ENCODE measurements at regions not wholly inside any gene's neighbourhood (a gene's known extent, or its start where the extent isn't known, plus 50 kb on each side); places are given as distances from the start of the nearest gene placed in this dataset.
"Not testable (repeated sequence)": the region's sequence is repeated elsewhere in the genome, so short reads cannot be mapped to it uniquely, and the experiment has no call there.

- not testable (repeated sequence) for DNase-seq (ENCODE audit: low spot score)
These were observed 51.6 kb upstream of the MAP4K4 start for GRCh38 chr2:101645886-101646285.

DNA sequence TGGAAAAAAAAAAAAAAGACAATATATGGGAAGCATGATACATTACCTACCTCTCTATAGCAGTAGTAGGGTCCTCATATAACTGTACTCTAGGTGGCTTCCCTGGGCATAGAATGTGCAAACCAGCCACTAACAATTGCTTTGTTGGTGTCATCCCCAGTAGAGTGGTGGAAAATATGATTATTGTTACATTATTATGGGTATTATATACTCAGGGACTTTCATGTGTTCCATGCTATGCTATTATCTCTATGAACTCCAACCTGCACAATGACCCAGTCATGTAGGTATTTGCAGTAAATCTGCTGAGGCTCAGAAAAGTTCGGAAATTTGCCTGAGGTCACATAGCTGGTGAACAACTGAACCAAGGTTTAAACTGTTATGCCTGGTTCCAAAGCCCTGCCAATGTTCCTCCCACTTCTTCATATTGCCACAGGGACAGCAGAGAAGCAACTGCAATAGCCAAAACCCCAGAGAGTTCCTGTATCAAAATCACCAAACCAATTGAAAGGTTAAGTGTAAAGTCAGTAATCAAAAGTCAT, 52.6 kb upstream of the MAP4K4 start:
- DNase-seq (ENCODE audit: low spot score), result no peak

GRCh38 chr2:101643004-101643524, 54.4 kb upstream of the MAP4K4 start:
- DNase-seq (ENCODE audit: low spot score), result no peak

DNA sequence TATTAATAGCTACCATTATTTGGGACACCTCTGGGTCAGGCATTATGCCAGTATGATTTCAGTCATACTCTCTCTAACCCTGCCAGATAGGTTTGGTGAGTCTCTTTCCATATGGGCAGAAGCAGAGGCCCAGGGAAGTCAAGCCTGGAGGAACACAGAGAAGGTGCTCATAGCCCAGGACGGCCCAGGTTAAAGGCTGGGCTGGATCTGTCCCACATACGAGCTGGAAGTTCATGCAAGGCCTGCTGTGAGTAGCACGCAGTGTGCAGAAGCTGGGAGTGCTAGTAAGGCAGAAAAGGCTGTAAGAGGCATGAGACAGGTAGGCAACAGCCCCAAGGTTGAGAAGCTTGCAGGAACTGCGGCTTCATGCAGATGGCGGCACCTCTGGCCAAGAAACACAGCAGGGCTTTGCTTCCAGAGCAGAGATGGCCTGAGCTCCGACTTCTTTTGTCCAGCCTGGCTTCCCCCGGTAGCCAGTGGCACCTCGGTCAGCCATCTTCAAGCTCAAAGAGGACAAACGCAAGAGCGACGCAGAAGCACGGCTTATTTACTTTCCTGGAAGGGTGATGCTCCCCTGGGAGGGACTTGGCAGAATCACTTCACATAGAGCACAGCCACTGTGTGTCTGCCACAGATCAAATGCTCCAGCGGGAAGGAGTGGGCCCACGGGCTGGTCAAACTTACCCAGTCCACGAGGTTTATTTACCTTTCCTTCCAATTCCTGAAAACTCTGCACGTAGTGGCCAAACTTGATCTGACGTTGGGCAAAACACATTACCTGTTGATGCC, 58.5 kb upstream of the MAP4K4 start:
- no peak for DNase-seq (ENCODE audit: low spot score)

DNA sequence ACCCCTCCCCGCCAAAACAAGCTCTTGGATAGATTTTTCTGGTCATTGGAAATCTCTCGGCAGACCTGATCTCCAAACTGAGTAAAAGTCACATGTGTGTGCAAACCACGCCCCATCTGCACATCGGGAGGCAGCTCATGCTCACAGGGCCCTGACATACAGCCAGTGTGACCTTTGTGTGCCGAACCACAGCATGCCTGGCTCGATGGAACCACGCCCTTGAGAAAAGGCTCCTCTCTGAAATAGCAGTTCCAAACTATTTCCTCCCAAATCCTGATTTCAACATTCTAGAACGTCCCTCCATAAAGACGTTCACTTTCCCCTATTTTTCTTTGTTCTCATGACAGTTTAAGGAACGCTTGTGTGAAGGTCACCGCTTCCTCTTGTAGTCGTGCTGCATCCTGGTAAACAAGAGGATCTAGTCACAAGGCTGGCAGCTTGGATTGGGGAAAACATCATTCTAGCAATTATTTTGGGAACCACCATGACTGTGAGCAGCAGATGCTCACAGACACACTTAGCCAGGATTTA, 59.3 kb upstream of the MAP4K4 start:
- no peak for DNase-seq (ENCODE audit: low spot score)

- DNase-seq (ENCODE audit: low spot score), result no peak
These were observed 67.1 kb upstream of the MAP4K4 start for GRCh38 chr2:101630224-101630949.

DNA sequence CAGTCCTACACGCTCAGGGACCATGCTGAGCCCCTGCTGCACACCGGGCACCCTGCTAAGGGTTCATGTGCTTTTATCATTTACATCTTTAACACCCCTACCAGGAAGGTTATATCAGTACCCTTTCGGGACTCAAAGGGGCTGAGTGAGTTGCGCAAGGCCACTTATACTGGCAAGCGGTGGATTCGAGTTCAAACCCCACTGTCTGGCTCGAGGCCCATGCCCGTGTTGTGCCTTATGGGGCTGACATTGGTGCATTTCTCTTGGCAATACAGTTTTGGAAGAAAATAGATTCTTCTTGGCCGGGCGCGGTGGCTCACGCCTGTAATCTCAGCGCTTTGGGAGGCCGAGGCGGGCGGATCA, 69.5 kb upstream of the MAP4K4 start:
- DNase-seq (ENCODE audit: low spot score), result no peak

DNA sequence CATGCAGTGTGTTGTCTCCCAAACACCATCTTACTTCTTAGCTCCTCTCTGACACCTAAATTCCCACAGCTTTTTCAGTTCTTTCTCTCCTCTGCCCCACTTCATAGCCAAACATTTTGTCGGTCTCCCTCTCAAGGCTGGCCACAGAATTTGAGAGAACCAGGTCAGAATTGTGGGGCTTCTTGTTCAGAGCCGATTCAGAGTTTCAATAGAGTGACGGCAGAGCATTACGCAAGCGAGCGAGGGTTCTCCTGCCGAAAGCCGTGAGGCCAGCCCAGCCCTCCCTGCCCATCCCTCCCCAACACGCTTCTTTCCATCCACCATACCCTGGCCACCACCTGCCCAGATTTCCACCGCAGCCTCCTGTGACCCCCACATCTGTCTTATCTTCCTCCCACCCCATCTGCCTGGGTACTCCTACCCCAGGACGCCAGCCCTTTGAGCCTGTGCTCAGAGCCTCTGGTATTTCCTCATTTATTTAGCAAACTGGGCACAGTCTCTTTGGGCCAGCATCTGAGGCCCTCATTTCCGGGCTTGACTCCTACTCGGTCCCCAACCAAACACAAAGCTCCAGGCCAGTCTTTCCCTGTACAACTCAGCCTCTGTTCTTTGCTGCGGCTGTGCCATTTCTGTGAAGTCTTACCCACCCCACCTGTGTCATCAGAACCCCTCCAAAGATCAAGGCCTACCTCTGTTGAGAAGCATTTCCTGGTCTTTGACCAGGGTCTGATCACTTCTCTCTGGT, 70.0 kb upstream of the MAP4K4 start:
- no peak for DNase-seq (ENCODE audit: low spot score)

GRCh38 chr2:101625814-101626213, 71.7 kb upstream of the MAP4K4 start:
- not testable (repeated sequence) for DNase-seq (ENCODE audit: low spot score)

GRCh38 chr2:101625387-101625786, 72.1 kb upstream of the MAP4K4 start:
- no peak for DNase-seq (ENCODE audit: low spot score)

DNA sequence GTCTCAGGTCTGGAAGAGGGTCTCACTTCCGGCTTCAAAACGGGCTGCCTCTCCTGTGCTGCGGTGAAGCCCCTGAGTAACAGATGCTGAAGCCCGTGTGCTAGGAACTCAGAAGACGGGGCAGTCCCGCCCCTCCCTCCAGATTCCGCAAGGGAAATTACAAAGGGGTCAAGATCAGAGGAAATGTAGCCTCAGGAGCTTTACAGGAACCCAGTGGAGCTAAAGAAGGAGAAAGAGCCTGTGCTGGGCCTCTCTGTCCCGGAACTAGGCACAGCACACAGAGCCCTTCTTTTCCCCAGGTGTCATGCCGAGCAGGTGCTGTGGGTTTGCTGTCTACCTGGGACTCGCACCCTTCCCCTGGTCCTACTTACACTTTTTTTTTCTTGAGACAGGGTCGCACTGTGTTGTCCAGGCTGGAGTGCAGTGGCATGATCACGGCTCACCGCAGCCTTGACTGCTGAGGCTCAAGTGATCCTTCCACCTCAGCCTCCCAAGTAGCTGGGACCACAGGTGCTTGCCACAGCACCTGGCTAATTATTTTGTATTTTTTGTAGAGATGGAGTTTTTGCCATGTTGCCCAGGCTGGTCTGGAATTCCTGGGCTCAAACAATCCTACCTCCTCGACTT, 72.7 kb upstream of the MAP4K4 start:
- DNase-seq (ENCODE audit: low spot score), result no peak

DNA sequence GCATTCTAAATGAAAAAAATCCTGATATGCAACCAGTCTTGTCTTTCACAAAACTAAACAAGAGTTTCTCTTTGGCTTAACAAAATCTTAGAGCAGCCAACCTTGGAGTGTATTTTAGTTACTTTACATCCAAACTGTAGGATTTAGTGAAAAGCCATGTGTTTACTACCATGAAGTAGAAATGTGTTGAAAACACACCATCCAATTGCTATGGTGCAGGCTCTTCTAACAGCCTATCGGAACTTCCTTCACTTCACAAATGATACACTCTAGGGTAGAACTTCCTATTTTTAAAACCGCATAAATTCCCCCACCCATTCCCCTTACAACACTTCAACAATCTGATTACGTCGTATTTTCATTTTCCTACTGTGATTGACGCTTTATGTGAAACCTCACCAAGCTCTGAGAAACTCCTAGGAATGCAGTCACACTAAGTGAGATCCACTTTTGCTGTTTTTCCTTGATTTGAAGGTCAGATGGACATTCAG, 74.4 kb upstream of the MAP4K4 start:
- DNase-seq (ENCODE audit: low spot score), result peak; percentile 4

DNA sequence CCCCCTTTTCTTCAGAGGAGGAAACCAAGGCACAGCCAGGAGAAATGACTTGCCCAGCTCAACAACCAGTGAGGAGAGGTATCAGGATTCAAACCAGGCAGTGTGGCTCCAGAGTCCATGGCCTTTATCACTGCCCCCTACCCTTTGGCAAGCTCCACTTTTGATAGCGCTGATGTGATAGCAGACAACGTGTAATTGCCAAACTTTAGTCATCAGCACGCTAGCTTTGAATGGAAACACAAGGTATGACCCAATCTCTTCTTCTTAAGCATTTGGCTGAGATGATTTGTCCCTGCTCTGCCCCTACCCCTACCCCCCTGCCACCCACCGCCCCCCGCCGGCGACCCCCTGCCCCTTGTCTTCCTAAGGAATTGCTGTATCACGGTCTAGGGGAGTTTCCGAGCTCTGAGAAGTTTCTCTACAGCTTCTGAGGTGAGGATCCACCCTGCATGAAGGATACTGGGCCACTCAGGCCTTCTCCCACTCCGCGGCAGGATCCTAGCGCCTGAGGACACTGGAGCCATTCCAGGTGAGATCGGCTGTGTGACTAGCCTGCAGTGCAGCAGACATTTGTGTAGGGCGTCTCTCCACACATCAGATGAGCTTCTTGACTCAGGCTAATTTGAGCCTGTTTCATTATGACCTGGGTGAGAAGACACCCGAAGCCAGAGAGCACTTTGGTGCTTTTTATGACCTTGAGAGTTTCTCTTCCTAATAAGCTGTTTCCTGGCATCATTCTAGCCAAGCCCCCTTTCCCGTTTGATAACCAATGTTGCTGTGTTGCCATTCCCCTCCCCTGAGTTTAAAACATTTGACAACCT, 75.1 kb upstream of the MAP4K4 start:
- DNase-seq (ENCODE audit: low spot score), result no peak

- DNase-seq (ENCODE audit: low spot score), result no peak
These were observed 78.3 kb upstream of the MAP4K4 start for GRCh38 chr2:101619191-101619591.

DNA sequence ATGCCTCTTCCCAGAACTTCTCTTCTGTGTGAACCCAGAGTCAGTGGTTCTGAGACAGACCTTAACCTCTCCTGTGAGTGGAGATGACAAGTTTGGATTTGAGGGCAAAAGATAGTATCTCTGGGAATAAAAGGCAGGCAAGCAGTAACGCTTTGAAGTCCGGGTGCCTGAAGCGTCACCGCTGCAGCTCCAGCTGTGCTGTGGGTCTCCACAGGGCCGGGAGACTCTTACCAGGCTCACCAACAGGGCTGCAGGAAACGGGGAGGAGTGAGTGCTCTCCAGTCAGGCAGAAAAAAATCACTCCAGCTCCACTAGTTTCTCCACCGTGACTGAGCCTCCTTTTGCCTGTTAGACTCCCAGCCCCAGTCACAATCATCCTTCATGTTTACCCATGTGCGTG, 79.7 kb upstream of the MAP4K4 start:
- DNase-seq (ENCODE audit: low spot score), result no peak

DNA sequence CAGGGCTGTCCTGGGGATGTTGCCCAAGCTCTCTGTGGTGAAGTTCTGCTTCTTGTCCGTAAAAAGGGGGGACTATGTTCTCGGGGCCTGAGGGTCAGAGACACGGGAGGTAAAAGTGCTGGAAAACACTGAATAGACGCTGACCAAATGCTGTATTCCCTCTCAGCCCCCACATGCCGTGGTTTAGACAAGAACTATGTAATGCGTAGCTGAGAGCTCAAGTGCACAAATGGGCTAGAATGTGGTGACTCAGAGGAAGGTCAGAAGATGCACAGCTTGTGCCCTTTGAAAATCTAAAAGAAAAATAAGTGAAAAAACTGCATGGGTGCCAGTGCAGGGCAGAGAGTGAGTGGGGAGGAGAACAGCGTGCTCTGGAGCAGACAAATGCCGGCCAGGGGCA, 80.3 kb upstream of the MAP4K4 start:
- no peak for DNase-seq (ENCODE audit: low spot score)

DNA sequence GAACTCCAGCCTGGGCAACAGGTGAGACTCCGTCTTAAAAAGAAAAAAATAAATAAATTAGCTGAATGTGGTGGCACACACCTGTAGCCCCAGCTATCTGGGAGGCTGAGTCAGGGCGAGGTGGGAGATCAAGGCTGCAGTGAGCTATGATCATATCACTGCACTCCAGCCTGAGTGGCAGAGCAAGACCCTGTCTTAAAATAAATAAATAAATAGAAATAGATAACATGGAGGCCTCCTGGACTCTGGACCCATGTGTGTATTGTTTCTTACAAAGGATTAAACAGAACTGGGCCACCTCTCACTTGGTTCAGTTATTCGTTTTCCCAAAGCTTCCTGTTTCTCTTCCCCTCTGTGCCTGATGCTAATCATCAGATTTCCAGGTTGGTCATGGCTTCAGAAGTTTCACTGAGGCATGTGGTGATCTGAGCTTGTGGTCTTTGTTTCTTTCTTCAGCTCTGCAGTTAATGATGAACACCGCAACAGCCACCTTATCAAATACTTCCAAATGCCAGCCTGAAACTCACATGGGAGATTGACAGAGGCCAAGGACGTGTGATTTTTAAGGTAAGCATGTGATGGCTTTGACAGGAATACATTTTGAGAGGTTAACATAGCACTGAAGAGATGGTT, 83.3 kb upstream of the MAP4K4 start:
- DNase-seq (ENCODE audit: low spot score), result no peak

GRCh38 chr2:101613056-101613704, 84.3 kb upstream of the MAP4K4 start:
- DNase-seq (ENCODE audit: low spot score), result no peak

GRCh38 chr2:101612019-101612418, 85.5 kb upstream of the MAP4K4 start:
- no peak for DNase-seq (ENCODE audit: low spot score)
